ENCODE measurements at regions not wholly inside any gene's neighbourhood (a gene's known extent, or its start where the extent isn't known, plus 50 kb on each side); places are given as distances from the start of the nearest gene placed in this dataset.

GRCh38 chr19:28150129-28150528 lies 1062.8 kb downstream of the UQCRFS1 start:
- Histone ChIP-seq H3K4me1 (ENCODE audit: insufficient read depth, low read length) (no peaks in the 10 kb centered on the region), H3K27ac (ENCODE audit: low read depth, low read length) (no peak overlapping the region), H3K4me3 (ENCODE audit: insufficient read depth, low read length) (no peak overlapping the region), H3K27me3 (ENCODE audit: insufficient read depth, low read length) (no peaks in the 10 kb centered on the region), H3K9me3 (ENCODE audit: low read depth, low read length) (peaks cover 2% of the 10 kb centered on the region), H3K79me2 (ENCODE audit: insufficient read depth, low read length) (no peaks in the 10 kb centered on the region), H3K36me3 (ENCODE audit: insufficient read depth, low read length) (no peaks in the 10 kb centered on the region), H4K20me1 (ENCODE audit: insufficient read depth, low read length) (no peaks in the 10 kb centered on the region), H3K4me2 (ENCODE audit: insufficient read depth, low read length) (no peak overlapping the region), H2AFZ (ENCODE audit: low read length) (no peak overlapping the region)
- no peak for DNase-seq (ENCODE audit: insufficient read length, low spot score, missing footprints)
- no peak for TF ChIP-seq CTCF (IDR thresholded peaks at IDR 0.05; ENCODE audit: extremely low read depth, low read depth, low read length)

- H3K27ac ChIP-seq (ENCODE audit: low read depth, low read length): no peak overlapping the region
- no peaks in the 10 kb centered on the region for H3K79me2 ChIP-seq (ENCODE audit: insufficient read depth, low read length)
- no peaks in the 10 kb centered on the region for H3K36me3 ChIP-seq (ENCODE audit: insufficient read depth, low read length)
- H3K4me2 ChIP-seq (ENCODE audit: insufficient read depth, low read length): no peak overlapping the region
- no peaks in the 10 kb centered on the region for H3K4me1 ChIP-seq (ENCODE audit: insufficient read depth, low read length)
- no peaks in the 10 kb centered on the region for H4K20me1 ChIP-seq (ENCODE audit: insufficient read depth, low read length)
- no peak for TF ChIP-seq CTCF (IDR thresholded peaks at IDR 0.05; ENCODE audit: extremely low read depth, low read depth, low read length)
- peaks cover 2% of the 10 kb centered on the region for H3K9me3 ChIP-seq (ENCODE audit: low read depth, low read length)
- no peak for DNase-seq (ENCODE audit: insufficient read length, low spot score, missing footprints)
- no peak overlapping the region for H3K4me3 ChIP-seq (ENCODE audit: insufficient read depth, low read length)
- no peak overlapping the region for H2AFZ ChIP-seq (ENCODE audit: low read length)
- H3K27me3 ChIP-seq (ENCODE audit: insufficient read depth, low read length): no peaks in the 10 kb centered on the region
Observed at GRCh38 chr19:28148554-28148953, 1064.4 kb downstream of the UQCRFS1 start.

GRCh38 chr19:28142258-28142657 lies 1070.7 kb downstream of the UQCRFS1 start:
- DNase-seq (ENCODE audit: insufficient read length, low spot score, missing footprints): no peak
- no peaks in the 10 kb centered on the region for H3K27me3 ChIP-seq (ENCODE audit: insufficient read depth, low read length)
- no peak overlapping the region for H2AFZ ChIP-seq (ENCODE audit: low read length)
- no peaks in the 10 kb centered on the region for H4K20me1 ChIP-seq (ENCODE audit: insufficient read depth, low read length)
- no peak overlapping the region for H3K4me3 ChIP-seq (ENCODE audit: insufficient read depth, low read length)
- H3K36me3 ChIP-seq (ENCODE audit: insufficient read depth, low read length): no peaks in the 10 kb centered on the region
- H3K4me2 ChIP-seq (ENCODE audit: insufficient read depth, low read length): no peak overlapping the region
- peaks cover 4% of the 10 kb centered on the region for H3K9me3 ChIP-seq (ENCODE audit: low read depth, low read length)
- no peaks in the 10 kb centered on the region for H3K4me1 ChIP-seq (ENCODE audit: insufficient read depth, low read length)
- H3K27ac ChIP-seq (ENCODE audit: low read depth, low read length): no peak overlapping the region
- TF ChIP-seq CTCF (IDR thresholded peaks at IDR 0.05; ENCODE audit: extremely low read depth, low read depth, low read length): no peak
- no peaks in the 10 kb centered on the region for H3K79me2 ChIP-seq (ENCODE audit: insufficient read depth, low read length)

GRCh38 chr19:28140201-28140600 lies 1072.8 kb downstream of the UQCRFS1 start:
- no peaks in the 10 kb centered on the region for H4K20me1 ChIP-seq (ENCODE audit: insufficient read depth, low read length)
- no peaks in the 10 kb centered on the region for H3K79me2 ChIP-seq (ENCODE audit: insufficient read depth, low read length)

More at GRCh38 chr19:28140201-28140600, 1072.8 kb downstream of the UQCRFS1 start:
- no peak overlapping the region for H2AFZ ChIP-seq (ENCODE audit: low read length)
- no peak for DNase-seq (ENCODE audit: insufficient read length, low spot score, missing footprints)
- H3K4me3 ChIP-seq (ENCODE audit: insufficient read depth, low read length): no peak overlapping the region
- no peak overlapping the region for H3K27ac ChIP-seq (ENCODE audit: low read depth, low read length)
- no peaks in the 10 kb centered on the region for H3K36me3 ChIP-seq (ENCODE audit: insufficient read depth, low read length)
- no peaks in the 10 kb centered on the region for H3K27me3 ChIP-seq (ENCODE audit: insufficient read depth, low read length)
- H3K4me2 ChIP-seq (ENCODE audit: insufficient read depth, low read length): no peak overlapping the region
- no peaks in the 10 kb centered on the region for H3K4me1 ChIP-seq (ENCODE audit: insufficient read depth, low read length)
- TF ChIP-seq CTCF (IDR thresholded peaks at IDR 0.05; ENCODE audit: extremely low read depth, low read depth, low read length): no peak
- H3K9me3 ChIP-seq (ENCODE audit: low read depth, low read length): peaks cover 7% of the 10 kb centered on the region

Measured in osteoblast (primary cell).